Memory B cell (primary cell): ENCODE measurements at regions not wholly inside any gene's neighbourhood (a gene's known extent, or its start where the extent isn't known, plus 50 kb on each side); places are given as distances from the start of the nearest gene placed in this dataset.
"Not testable (repeated sequence)": the region's sequence is repeated elsewhere in the genome, so short reads cannot be mapped to it uniquely, and the experiment has no call there.

Experiments
- ATAC-seq: fragments of 150-1000 bp; cut with Tn5 transposase; 2 replicates; pipeline ENCODE4 v1.10.0; 2021; ENCODE audit warnings: low read depth, mild to moderate bottlenecking, moderate library complexity
- DNase-seq, 2 donors: peaks; one replicate each; pipeline ENCODE4 v3.0.0; 2022; ENCODE audit warnings: low spot score in 2 of 2
- H3K27ac Mint-ChIP-seq: one replicate; pipeline ENCODE4 v1.8.0; 2022; ENCODE audit warnings: mild to moderate bottlenecking, moderate library complexity, mixed read lengths
- H3K27me3 Mint-ChIP-seq: one replicate; pipeline ENCODE4 v1.8.0; 2022; ENCODE audit warnings: mixed read lengths
- H3K36me3 Mint-ChIP-seq: one replicate; pipeline ENCODE4 v1.8.0; 2022; ENCODE audit warnings: mild to moderate bottlenecking, mixed read lengths
- H3K4me1 Mint-ChIP-seq: one replicate; pipeline ENCODE4 v1.8.0; 2022; ENCODE audit warnings: mixed read lengths
- H3K4me3 Mint-ChIP-seq: one replicate; pipeline ENCODE4 v1.8.0; 2022; ENCODE audit warnings: mild to moderate bottlenecking, moderate library complexity, mixed read lengths
- H3K9me3 Mint-ChIP-seq: one replicate; pipeline ENCODE4 v1.8.0; 2022; ENCODE audit warnings: mixed read lengths

GRCh38 chr2:234355021-234355720 lies 141.7 kb downstream of the ARL4C start:
- H3K36me3 Mint-ChIP-seq: peaks cover 11% of the 10 kb centered on the region
- H3K27me3 Mint-ChIP-seq: no peaks in the 10 kb centered on the region
- no peak overlapping the region for H3K27ac Mint-ChIP-seq
- ATAC-seq (peak; percentile 87), DNase-seq (peak in 1 of 2 donors; percentile 18)
- H3K9me3 Mint-ChIP-seq: peaks cover 6% of the 10 kb centered on the region
- H3K4me3 Mint-ChIP-seq: peak overlapping the region; percentile 37
- H3K4me1 Mint-ChIP-seq: peaks cover 15% of the 10 kb centered on the region

GRCh38 chr2:234352270-234352669 lies 144.6 kb downstream of the ARL4C start:
- H3K36me3 Mint-ChIP-seq: peaks cover 6% of the 10 kb centered on the region
- no peak overlapping the region for H3K27ac Mint-ChIP-seq

GRCh38 chr2:234351866-234352265 lies 145.0 kb downstream of the ARL4C start:
- ATAC-seq, H3K27me3 Mint-ChIP-seq, H3K27ac Mint-ChIP-seq, H3K4me3 Mint-ChIP-seq, H3K9me3 Mint-ChIP-seq, H3K36me3 Mint-ChIP-seq, DNase-seq: not testable (repeated sequence)
- peaks cover 26% of the 10 kb centered on the region for H3K4me1 Mint-ChIP-seq

More at GRCh38 chr2:234352270-234352669, 144.6 kb downstream of the ARL4C start:
- Mint-ChIP-seq H3K4me3 (no peak overlapping the region), H3K27me3 (no peaks in the 10 kb centered on the region), H3K4me1 (peaks cover 26% of the 10 kb centered on the region), H3K9me3 (peaks cover 3% of the 10 kb centered on the region)
- DNase-seq (no peak), ATAC-seq (no peak)

- H3K36me3 Mint-ChIP-seq: peaks cover 5% of the 10 kb centered on the region
- peak; percentile 42 for ATAC-seq
- peaks cover 2% of the 10 kb centered on the region for H3K27me3 Mint-ChIP-seq
- H3K9me3 Mint-ChIP-seq: peaks cover 2% of the 10 kb centered on the region
- no peak overlapping the region for H3K27ac Mint-ChIP-seq
- H3K4me1 Mint-ChIP-seq: peaks cover 16% of the 10 kb centered on the region
- no peak for DNase-seq
- H3K4me3 Mint-ChIP-seq: no peak overlapping the region
Observed at GRCh38 chr2:234348081-234348480, 148.8 kb downstream of the ARL4C start.

- H3K27me3 Mint-ChIP-seq: peaks cover 2% of the 10 kb centered on the region
- no peak for DNase-seq
- no peak overlapping the region for H3K4me3 Mint-ChIP-seq
- H3K9me3 Mint-ChIP-seq: no peaks in the 10 kb centered on the region
- no peak for ATAC-seq
- H3K36me3 Mint-ChIP-seq: no peaks in the 10 kb centered on the region
- H3K4me1 Mint-ChIP-seq: peaks cover 16% of the 10 kb centered on the region
- no peak overlapping the region for H3K27ac Mint-ChIP-seq
Observed at GRCh38 chr2:234345921-234346320, 151.0 kb downstream of the ARL4C start.

- peaks cover 2% of the 10 kb centered on the region for H3K27me3 Mint-ChIP-seq
- ATAC-seq (no peak), DNase-seq (no peak)
- peaks cover 4% of the 10 kb centered on the region for H3K9me3 Mint-ChIP-seq
- peaks cover 17% of the 10 kb centered on the region for H3K4me1 Mint-ChIP-seq
- no peak overlapping the region for H3K27ac Mint-ChIP-seq
- H3K36me3 Mint-ChIP-seq: peaks cover 7% of the 10 kb centered on the region
- H3K4me3 Mint-ChIP-seq: no peak overlapping the region
Observed at GRCh38 chr2:234344012-234344411, 152.9 kb downstream of the ARL4C start.

GRCh38 chr2:234343372-234343771 lies 153.5 kb downstream of the ARL4C start:
- Mint-ChIP-seq H3K4me3 (no peak overlapping the region), H3K27me3 (peaks cover 6% of the 10 kb centered on the region), H3K27ac (no peak overlapping the region), H3K36me3 (peaks cover 8% of the 10 kb centered on the region), H3K4me1 (peaks cover 18% of the 10 kb centered on the region), H3K9me3 (peaks cover 8% of the 10 kb centered on the region)
- DNase-seq (no peak), ATAC-seq (no peak)

GRCh38 chr2:234341306-234341985 lies 155.4 kb downstream of the ARL4C start:
- peaks cover 8% of the 10 kb centered on the region for H3K9me3 Mint-ChIP-seq
- no peak for DNase-seq
- H3K27me3 Mint-ChIP-seq: peaks cover 9% of the 10 kb centered on the region
- H3K4me3 Mint-ChIP-seq: no peak overlapping the region
- no peak overlapping the region for H3K27ac Mint-ChIP-seq
- peaks cover 11% of the 10 kb centered on the region for H3K4me1 Mint-ChIP-seq
- H3K36me3 Mint-ChIP-seq: peaks cover 8% of the 10 kb centered on the region
- ATAC-seq: no peak

- H3K4me1 Mint-ChIP-seq: peaks cover 7% of the 10 kb centered on the region
- H3K27me3 Mint-ChIP-seq: peaks cover 8% of the 10 kb centered on the region
- no peak overlapping the region for H3K27ac Mint-ChIP-seq
- peaks cover 8% of the 10 kb centered on the region for H3K9me3 Mint-ChIP-seq
- H3K36me3 Mint-ChIP-seq: peaks cover 8% of the 10 kb centered on the region
- no peak for ATAC-seq
- no peak overlapping the region for H3K4me3 Mint-ChIP-seq
- no peak for DNase-seq
Observed at GRCh38 chr2:234339501-234339900, 157.4 kb downstream of the ARL4C start.

- ATAC-seq (no peak), DNase-seq (no peak)
- Mint-ChIP-seq H3K27ac (no peak overlapping the region), H3K9me3 (peaks cover 8% of the 10 kb centered on the region), H3K4me1 (peaks cover 6% of the 10 kb centered on the region), H3K4me3 (no peak overlapping the region), H3K36me3 (peaks cover 8% of the 10 kb centered on the region), H3K27me3 (peaks cover 7% of the 10 kb centered on the region)
Observed at GRCh38 chr2:234339011-234339410, 157.9 kb downstream of the ARL4C start.

GRCh38 chr2:234335661-234336228 lies 161.1 kb downstream of the ARL4C start:
- Mint-ChIP-seq H3K36me3 (peaks cover 8% of the 10 kb centered on the region), H3K27me3 (peaks cover 17% of the 10 kb centered on the region), H3K9me3 (peaks cover 8% of the 10 kb centered on the region), H3K27ac (no peak overlapping the region), H3K4me3 (no peak overlapping the region), H3K4me1 (peaks cover 19% of the 10 kb centered on the region)
- peak; percentile 85 for ATAC-seq
- DNase-seq: no peak

- peaks cover 8% of the 10 kb centered on the region for H3K9me3 Mint-ChIP-seq
- peaks cover 19% of the 10 kb centered on the region for H3K4me1 Mint-ChIP-seq
- peaks cover 8% of the 10 kb centered on the region for H3K36me3 Mint-ChIP-seq
- no peak for ATAC-seq
- H3K27ac Mint-ChIP-seq: no peak overlapping the region
- peaks cover 17% of the 10 kb centered on the region for H3K27me3 Mint-ChIP-seq
- no peak for DNase-seq
- no peak overlapping the region for H3K4me3 Mint-ChIP-seq
Observed at GRCh38 chr2:234334756-234335155, 162.1 kb downstream of the ARL4C start.

GRCh38 chr2:234334151-234334550 lies 162.7 kb downstream of the ARL4C start:
- no peak overlapping the region for H3K4me3 Mint-ChIP-seq
- DNase-seq: no peak
- ATAC-seq: no peak
- peaks cover 17% of the 10 kb centered on the region for H3K27me3 Mint-ChIP-seq
- H3K4me1 Mint-ChIP-seq: peaks cover 19% of the 10 kb centered on the region
- peaks cover 3% of the 10 kb centered on the region for H3K36me3 Mint-ChIP-seq
- H3K27ac Mint-ChIP-seq: no peak overlapping the region
- peaks cover 5% of the 10 kb centered on the region for H3K9me3 Mint-ChIP-seq
